Natural killer cell (primary cell): ENCODE measurements at regions not wholly inside any gene's neighbourhood (a gene's known extent, or its start where the extent isn't known, plus 50 kb on each side); places are given as distances from the start of the nearest gene placed in this dataset.

Source experiments
- ATAC-seq, 3 donors: fragments of 150-1000 bp in 2 of 3; fragments of 200-7000 bp in 1 of 3; cut with Tn5 transposase; 1 replicate in 1 of 3; 2 replicates in 2 of 3; pipeline ENCODE4 v1.10.0; 2021; ENCODE audit warnings: mild to moderate bottlenecking in 2 of 3, moderate library complexity in 2 of 3
- DNase-seq, 2 donors: peaks; one replicate each; pipeline versions ENCODE4 v3.0.0 to v3.0.0-alpha.2; 2013 to 2021; ENCODE audit warnings: mixed read lengths in 1 of 2
- H3K27ac ChIP-seq: one replicate; pipeline ENCODE4 v1.5.1; 2013; ENCODE audit warnings: mild to moderate bottlenecking, low read length
- H3K27me3 ChIP-seq: one replicate; pipeline ENCODE4 v1.6.1; 2013; ENCODE audit warnings: low read length; ENCODE audit not compliant: control insufficient read depth, insufficient read depth
- H3K36me3 ChIP-seq: one replicate; pipeline ENCODE4 v1.6.1; 2013; ENCODE audit warnings: low read length; ENCODE audit not compliant: control insufficient read depth, insufficient read depth
- H3K4me1 ChIP-seq: one replicate; pipeline ENCODE4 v1.6.1; 2013; ENCODE audit warnings: low read length; ENCODE audit not compliant: control insufficient read depth, insufficient read depth
- H3K4me3 ChIP-seq: one replicate; pipeline ENCODE4 v1.5.1; 2013; ENCODE audit warnings: low read length
- H3K9me3 ChIP-seq: one replicate; pipeline ENCODE4 v1.6.1; 2013; ENCODE audit warnings: low read length; ENCODE audit not compliant: control insufficient read depth, insufficient read depth
- H3K27ac Mint-ChIP-seq, 2 donors: one replicate each; pipeline ENCODE4 v1.8.0; 2022; ENCODE audit warnings: mild to moderate bottlenecking in 2 of 2, mixed read lengths in 2 of 2, moderate library complexity in 1 of 2
- H3K27me3 Mint-ChIP-seq, 2 donors: one replicate each; pipeline ENCODE4 v1.8.0; 2022; ENCODE audit warnings: low read depth in 2 of 2, mixed read lengths in 2 of 2
- H3K36me3 Mint-ChIP-seq: one replicate; pipeline ENCODE4 v1.8.0; 2022; ENCODE audit warnings: mixed read lengths
- H3K4me1 Mint-ChIP-seq, 2 donors: one replicate each; pipeline ENCODE4 v1.8.0; 2022; ENCODE audit warnings: mixed read lengths in 2 of 2
- H3K4me3 Mint-ChIP-seq: one replicate; pipeline ENCODE4 v1.8.0; 2022; ENCODE audit warnings: mild to moderate bottlenecking, moderate library complexity, mixed read lengths
- H3K9me3 Mint-ChIP-seq, 2 donors: one replicate each; pipeline ENCODE4 v1.8.0; 2022; ENCODE audit warnings: mixed read lengths in 2 of 2
- WGBS: methylation state at CpG from one replicate; pipeline ENCODE4 v1.1.7; 2013; ENCODE audit warnings: missing lambda C conversion rate; ENCODE audit not compliant: insufficient coverage; 5-methylcytosine and 5-hydroxymethylcytosine counted together
- intact Hi-C: fragments of 100-400 bp; cut with micrococcal nuclease; formaldehyde crosslinking; loops from one replicate; pipeline ENCODE4 v1.14.2; 2022
- TF ChIP-seq, protein P1 (sequence below): fragments of 200-600 bp; IDR thresholded peaks from one replicate; pipeline ENCODE4 v1.8.0; 2022; ENCODE audit warnings: antibody characterized with exemption

GRCh38 chr1:88451856-88452255, 232.2 kb upstream of the PKN2 start:
- H3K27me3 Mint-ChIP-seq: no peaks in the 10 kb centered on the region
- Histone ChIP-seq H3K36me3 (no peaks in the 10 kb centered on the region), H3K4me3 (no peak overlapping the region), H3K4me1 (no peaks in the 10 kb centered on the region), H3K27me3 (no peaks in the 10 kb centered on the region), H3K9me3 (no peaks in the 10 kb centered on the region), H3K27ac (no peak overlapping the region)
- intact Hi-C loops: no loop called here
- H3K27ac Mint-ChIP-seq: no peak overlapping the region
- DNase-seq (no peak), ATAC-seq (no peak)
- no peaks in the 10 kb centered on the region for H3K36me3 Mint-ChIP-seq
- TF ChIP-seq, protein P1, sequence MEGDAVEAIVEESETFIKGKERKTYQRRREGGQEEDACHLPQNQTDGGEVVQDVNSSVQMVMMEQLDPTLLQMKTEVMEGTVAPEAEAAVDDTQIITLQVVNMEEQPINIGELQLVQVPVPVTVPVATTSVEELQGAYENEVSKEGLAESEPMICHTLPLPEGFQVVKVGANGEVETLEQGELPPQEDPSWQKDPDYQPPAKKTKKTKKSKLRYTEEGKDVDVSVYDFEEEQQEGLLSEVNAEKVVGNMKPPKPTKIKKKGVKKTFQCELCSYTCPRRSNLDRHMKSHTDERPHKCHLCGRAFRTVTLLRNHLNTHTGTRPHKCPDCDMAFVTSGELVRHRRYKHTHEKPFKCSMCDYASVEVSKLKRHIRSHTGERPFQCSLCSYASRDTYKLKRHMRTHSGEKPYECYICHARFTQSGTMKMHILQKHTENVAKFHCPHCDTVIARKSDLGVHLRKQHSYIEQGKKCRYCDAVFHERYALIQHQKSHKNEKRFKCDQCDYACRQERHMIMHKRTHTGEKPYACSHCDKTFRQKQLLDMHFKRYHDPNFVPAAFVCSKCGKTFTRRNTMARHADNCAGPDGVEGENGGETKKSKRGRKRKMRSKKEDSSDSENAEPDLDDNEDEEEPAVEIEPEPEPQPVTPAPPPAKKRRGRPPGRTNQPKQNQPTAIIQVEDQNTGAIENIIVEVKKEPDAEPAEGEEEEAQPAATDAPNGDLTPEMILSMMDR: no peak
- no peak overlapping the region for H3K4me3 Mint-ChIP-seq
- H3K4me1 Mint-ChIP-seq: no peaks in the 10 kb centered on the region
- H3K9me3 Mint-ChIP-seq: peaks cover 0 to 4% of the 10 kb centered on the region in 2 donors

DNA sequence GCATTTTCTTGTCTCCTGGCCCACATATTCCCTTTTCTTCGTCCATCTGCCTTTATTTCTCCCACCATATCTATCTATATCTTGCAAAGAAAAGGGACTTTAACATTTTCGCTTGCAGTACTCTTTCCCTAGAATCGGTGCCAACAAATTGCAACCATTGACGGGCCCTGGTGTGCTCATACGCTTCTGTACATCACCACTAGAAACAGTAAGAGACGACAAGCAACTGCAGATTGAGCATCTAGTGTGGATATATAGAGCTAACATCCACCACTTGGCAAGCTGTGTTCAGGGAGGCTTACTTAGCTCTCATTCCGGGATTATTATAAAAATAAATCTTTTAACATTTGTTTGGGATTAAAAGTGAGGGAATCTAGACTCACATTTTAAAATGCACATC, 230.8 kb upstream of the PKN2 start:
- Mint-ChIP-seq H3K27me3 (no peaks in the 10 kb centered on the region), H3K4me3 (no peak overlapping the region), H3K9me3 (peaks cover 0 to 4% of the 10 kb centered on the region in 2 donors), H3K4me1 (no peaks in the 10 kb centered on the region), H3K36me3 (no peaks in the 10 kb centered on the region), H3K27ac (no peak overlapping the region)
- TF ChIP-seq, protein P1: no peak
- Histone ChIP-seq H3K9me3 (no peaks in the 10 kb centered on the region), H3K27ac (no peak overlapping the region), H3K27me3 (no peaks in the 10 kb centered on the region), H3K4me3 (no peak overlapping the region), H3K4me1 (no peaks in the 10 kb centered on the region), H3K36me3 (no peaks in the 10 kb centered on the region)
- 88% methylated on average over 6 of the region's 7 CpGs for WGBS
- intact Hi-C loops: no loop called here
- DNase-seq (no peak), ATAC-seq (no peak)

GRCh38 chr1:88454781-88455180, 229.3 kb upstream of the PKN2 start:
- no peak overlapping the region for H3K4me3 Mint-ChIP-seq
- no peaks in the 10 kb centered on the region for H3K4me1 Mint-ChIP-seq
- ATAC-seq (no peak), DNase-seq (no peak)
- TF ChIP-seq, protein P1: no peak
- Histone ChIP-seq H3K27ac (no peak overlapping the region), H3K36me3 (no peaks in the 10 kb centered on the region), H3K4me1 (no peaks in the 10 kb centered on the region), H3K27me3 (no peaks in the 10 kb centered on the region), H3K4me3 (no peak overlapping the region), H3K9me3 (no peaks in the 10 kb centered on the region)
- H3K36me3 Mint-ChIP-seq: no peaks in the 10 kb centered on the region
- 100% methylated on average over 2 of the region's 4 CpGs for WGBS
- peaks cover 0 to 3% of the 10 kb centered on the region in 2 donors for H3K27me3 Mint-ChIP-seq
- intact Hi-C loops: no loop called here
- H3K9me3 Mint-ChIP-seq: peaks cover 0 to 4% of the 10 kb centered on the region in 2 donors
- no peak overlapping the region for H3K27ac Mint-ChIP-seq

- no peak overlapping the region for H3K4me3 ChIP-seq
- no peaks in the 10 kb centered on the region for H3K27me3 ChIP-seq
- no peaks in the 10 kb centered on the region for H3K36me3 Mint-ChIP-seq
- peaks cover 0 to 4% of the 10 kb centered on the region in 2 donors for H3K9me3 Mint-ChIP-seq
- DNase-seq: no peak
- 20% methylated on average over 9 of the region's 9 CpGs for WGBS
- peaks cover 0 to 3% of the 10 kb centered on the region in 2 donors for H3K27me3 Mint-ChIP-seq
- no peaks in the 10 kb centered on the region for H3K9me3 ChIP-seq
- TF ChIP-seq, protein P1: no peak
- H3K27ac Mint-ChIP-seq: no peak overlapping the region
- H3K4me1 ChIP-seq: no peaks in the 10 kb centered on the region
- no peaks in the 10 kb centered on the region for H3K4me1 Mint-ChIP-seq
- H3K4me3 Mint-ChIP-seq: no peak overlapping the region
- H3K36me3 ChIP-seq: no peaks in the 10 kb centered on the region
- no peak overlapping the region for H3K27ac ChIP-seq
- intact Hi-C loops: no loop called here
- ATAC-seq: no peak
Observed at GRCh38 chr1:88455621-88456256, 228.3 kb upstream of the PKN2 start.
